HepG2 (cell line): ENCODE measurements at regions not wholly inside any gene's neighbourhood (a gene's known extent, or its start where the extent isn't known, plus 50 kb on each side); places are given as distances from the start of the nearest gene placed in this dataset.

Experiments used
- ETV5 ChIP-seq: IDR thresholded peaks from 2 replicates; pipeline ENCODE4 v1.6.1; 2018; ENCODE audit warnings: missing biosample characterization, missing genetic modification reagents, inconsistent platforms, borderline replicate concordance
- FOXK1 ChIP-seq: sonication (generic); formaldehyde crosslinking; IDR thresholded peaks from 2 replicates; pipeline ENCODE4 v1.4.0; 2020; ENCODE audit warnings: low read depth, missing genetic modification reagents, borderline replicate concordance
- IKZF4 ChIP-seq: sonication (generic); formaldehyde crosslinking; IDR thresholded peaks from 2 replicates; pipeline ENCODE4 v1.5.1; 2020; ENCODE audit warnings: borderline replicate concordance, mild to moderate bottlenecking, low read depth, missing genetic modification reagents; ENCODE audit errors: not compliant biosample characterization
- ISL2 ChIP-seq: sonication (generic); formaldehyde crosslinking; IDR thresholded peaks from 2 replicates; pipeline ENCODE4 v1.5.0; 2020; ENCODE audit warnings: missing genetic modification reagents
- KLF9 ChIP-seq: IDR thresholded peaks from 2 replicates; pipeline ENCODE4 v1.6.1; 2016; ENCODE audit warnings: low read depth
- KMT2B ChIP-seq: IDR thresholded peaks from 2 replicates; pipeline ENCODE4 v1.6.1; 2016; ENCODE audit warnings: missing genetic modification reagents, missing compliant biosample characterization
- MYC ChIP-seq: sonication (generic); formaldehyde crosslinking; IDR thresholded peaks from 2 replicates; pipeline ENCODE4 v1.9.0; 2021; ENCODE audit warnings: missing genetic modification reagents, borderline replicate concordance
- PHB2 ChIP-seq: fragments of 450-650 bp; IDR thresholded peaks from 2 replicates; pipeline ENCODE4 v1.6.1; 2018; ENCODE audit not compliant: partially characterized antibody
- POLR2AphosphoS2 ChIP-seq: IDR thresholded peaks from 2 replicates; pipeline ENCODE4 v1.6.1; 2011; ENCODE audit warnings: low read depth, low read length, improper control_type of control experiment
- SRSF4 ChIP-seq: fragments of 200-400 bp; formaldehyde crosslinking; IDR thresholded peaks from one replicate; pipeline ENCODE4 v1.6.1; 2018; ENCODE audit warnings: mild to moderate bottlenecking, low read depth, low read length, moderate library complexity; ENCODE audit not compliant: poor library complexity, severe bottlenecking
- TAF15 ChIP-seq: fragments of 200-400 bp; formaldehyde crosslinking; IDR thresholded peaks from one replicate; pipeline ENCODE4 v1.6.1; 2018; ENCODE audit warnings: mild to moderate bottlenecking, low read depth, low read length; ENCODE audit not compliant: poor library complexity, severe bottlenecking
- TCF12 ChIP-seq, 2 experiments: fragments of 450-650 bp in 1 of 2; sonication (generic) in 1 of 2; formaldehyde crosslinking in 1 of 2; IDR thresholded peaks; 2 replicates each; pipeline versions ENCODE4 v1.6.1 to v1.8.0; 2017 to 2022; ENCODE audit warnings: antibody characterized with exemption in 1 of 2, mild to moderate bottlenecking in 1 of 2, missing genetic modification reagents in 1 of 2, moderate library complexity in 1 of 2
- TEAD3 ChIP-seq: optimal IDR thresholded peaks from 2 replicates; pipeline ENCODE3; 2016; ENCODE audit warnings: borderline replicate concordance
- TGIF2 ChIP-seq: IDR thresholded peaks from 2 replicates; pipeline ENCODE4 v1.6.1; 2016; ENCODE audit warnings: control low read depth, missing compliant biosample characterization
- YEATS2 ChIP-seq: sonication (generic); formaldehyde crosslinking; IDR thresholded peaks from 2 replicates; pipeline ENCODE4 v1.4.0; 2020; ENCODE audit warnings: missing genetic modification reagents, borderline replicate concordance
- ZBTB38 ChIP-seq: sonication (generic); formaldehyde crosslinking; IDR thresholded peaks from 2 replicates; pipeline ENCODE4 v1.5.1; 2020; ENCODE audit warnings: mild to moderate bottlenecking, missing genetic modification reagents
- ZFP1 ChIP-seq: IDR thresholded peaks from 2 replicates; pipeline ENCODE4 v1.6.1; 2016
- ZFP36L1 ChIP-seq: sonication (generic); formaldehyde crosslinking; IDR thresholded peaks from 2 replicates; pipeline ENCODE4 v1.8.0; 2022; ENCODE audit warnings: mild to moderate bottlenecking, missing genetic modification reagents, moderate library complexity
- ZFP62 ChIP-seq: sonication (generic); formaldehyde crosslinking; IDR thresholded peaks from 2 replicates; pipeline ENCODE4 v1.4.0; 2020; ENCODE audit warnings: missing genetic modification reagents
- ZMYM3 ChIP-seq: sonication (generic); formaldehyde crosslinking; IDR thresholded peaks from 2 replicates; pipeline ENCODE4 v1.5.1; 2020; ENCODE audit warnings: mild to moderate bottlenecking, missing genetic modification reagents
- ZNF326 ChIP-seq: sonication (generic); formaldehyde crosslinking; IDR thresholded peaks from 2 replicates; pipeline ENCODE4 v1.4.0; 2020; ENCODE audit warnings: missing genetic modification reagents, borderline replicate concordance
- ZNF547 ChIP-seq: sonication (generic); formaldehyde crosslinking; IDR thresholded peaks from 2 replicates; pipeline ENCODE4 v1.5.1; 2020; ENCODE audit warnings: mild to moderate bottlenecking, missing genetic modification reagents
- ZNF550 ChIP-seq: sonication (generic); formaldehyde crosslinking; IDR thresholded peaks from 2 replicates; pipeline ENCODE4 v1.4.0; 2020; ENCODE audit warnings: mild to moderate bottlenecking, missing genetic modification reagents, borderline replicate concordance
- ZNF589 ChIP-seq: sonication (generic); formaldehyde crosslinking; conservative IDR thresholded peaks from 2 replicates; pipeline ENCODE4 v1.8.0; 2022; ENCODE audit warnings: mild to moderate bottlenecking, moderate library complexity, missing genetic modification reagents
- ZNF761 ChIP-seq: sonication (generic); formaldehyde crosslinking; conservative IDR thresholded peaks from 2 replicates; pipeline ENCODE4 v1.4.0; 2020; ENCODE audit warnings: mild to moderate bottlenecking, missing genetic modification reagents
- ZNF816 ChIP-seq: sonication (generic); formaldehyde crosslinking; IDR thresholded peaks from 2 replicates; pipeline ENCODE4 v1.8.0; 2022; ENCODE audit warnings: missing genetic modification reagents, mild to moderate bottlenecking, borderline replicate concordance
- TF ChIP-seq, protein P1 (sequence below): sonication (generic); formaldehyde crosslinking; conservative IDR thresholded peaks from 2 replicates; pipeline ENCODE4 v1.8.0; 2022; ENCODE audit warnings: low read depth, missing genetic modification reagents
- TF ChIP-seq, protein P2 (sequence below): sonication (generic); formaldehyde crosslinking; IDR thresholded peaks from 2 replicates; pipeline ENCODE4 v1.4.0; 2020; ENCODE audit warnings: low read depth, mild to moderate bottlenecking, missing genetic modification reagents
- TF ChIP-seq, protein P3 (sequence below): sonication (generic); formaldehyde crosslinking; IDR thresholded peaks from 2 replicates; pipeline ENCODE4 v1.9.0; 2021; ENCODE audit warnings: missing genetic modification reagents, borderline replicate concordance

DNA sequence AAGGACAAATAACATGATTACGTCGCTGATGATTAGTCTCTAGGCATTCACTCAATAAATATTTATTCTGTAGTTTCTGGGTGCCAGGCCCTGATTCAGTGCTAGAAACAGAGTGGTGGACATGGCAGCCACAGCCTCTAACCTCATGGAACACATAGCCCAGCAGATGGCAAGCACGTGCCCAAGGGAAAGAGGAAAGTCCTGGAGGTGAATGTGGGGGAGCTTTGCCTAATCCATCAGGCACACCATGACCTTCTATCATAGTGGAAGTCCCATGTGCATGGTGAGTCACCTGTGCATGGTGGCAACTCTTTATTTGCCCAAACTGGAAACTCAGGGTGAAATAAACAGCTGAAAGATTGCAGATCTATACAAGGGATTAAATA, 143.0 kb upstream of the TNFAIP3 start (continued):
- TF ChIP-seq, protein P1, sequence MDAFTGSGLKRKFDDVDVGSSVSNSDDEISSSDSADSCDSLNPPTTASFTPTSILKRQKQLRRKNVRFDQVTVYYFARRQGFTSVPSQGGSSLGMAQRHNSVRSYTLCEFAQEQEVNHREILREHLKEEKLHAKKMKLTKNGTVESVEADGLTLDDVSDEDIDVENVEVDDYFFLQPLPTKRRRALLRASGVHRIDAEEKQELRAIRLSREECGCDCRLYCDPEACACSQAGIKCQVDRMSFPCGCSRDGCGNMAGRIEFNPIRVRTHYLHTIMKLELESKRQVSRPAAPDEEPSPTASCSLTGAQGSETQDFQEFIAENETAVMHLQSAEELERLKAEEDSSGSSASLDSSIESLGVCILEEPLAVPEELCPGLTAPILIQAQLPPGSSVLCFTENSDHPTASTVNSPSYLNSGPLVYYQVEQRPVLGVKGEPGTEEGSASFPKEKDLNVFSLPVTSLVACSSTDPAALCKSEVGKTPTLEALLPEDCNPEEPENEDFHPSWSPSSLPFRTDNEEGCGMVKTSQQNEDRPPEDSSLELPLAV (CRISPR knock-in tag) = no peak
- TF ChIP-seq ZNF589 (CRISPR knock-in tag) = peak; percentile 88; the same call in 1 of the 2 replicates
- no peak for TF ChIP-seq ZNF816
- TF ChIP-seq ZFP62 (CRISPR knock-in tag) = no peak
- peak; percentile 44; the same call in 1 of the 2 replicates for TF ChIP-seq YEATS2 (CRISPR knock-in tag)
- no peak for TF ChIP-seq IKZF4 (CRISPR knock-in tag)
- no peak for TF ChIP-seq ZMYM3
- TF ChIP-seq KLF9 (CRISPR knock-in tag) = no peak
- no peak; the same call in 1 of the 2 replicates for TF ChIP-seq FOXK1 (CRISPR knock-in tag)
- peak; percentile 87 for TF ChIP-seq TEAD3 (CRISPR knock-in tag)
- no peak for TF ChIP-seq ZNF550
- TF ChIP-seq ZFP1 (CRISPR knock-in tag) = peak; percentile 60; the same call in 1 of the 2 replicates
- TF ChIP-seq KMT2B (CRISPR knock-in tag) = peak; percentile 70
- TF ChIP-seq TAF15 = no peak
- no peak; the same call in 1 of the 2 replicates for TF ChIP-seq ISL2 (CRISPR knock-in tag)
- TF ChIP-seq SRSF4 = no peak
- TF ChIP-seq TCF12 (IDR thresholded peaks at IDR 0.05) = no peak
- TF ChIP-seq TCF12 (CRISPR knock-in tag; IDR thresholded peaks at IDR 0.05) = no peak
- 0 out of 2 replicates have a peak, but pooled peaks have one; percentile 73 for TF ChIP-seq TGIF2 (CRISPR knock-in tag)
- TF ChIP-seq ETV5 (CRISPR knock-in tag) = peak; percentile 72; the same call in 1 of the 2 replicates
- no peak for TF ChIP-seq ZFP36L1 (CRISPR knock-in tag)
- no peak for TF ChIP-seq ZNF326 (CRISPR knock-in tag)
- TF ChIP-seq PHB2 = no peak
- TF ChIP-seq, protein P2, sequence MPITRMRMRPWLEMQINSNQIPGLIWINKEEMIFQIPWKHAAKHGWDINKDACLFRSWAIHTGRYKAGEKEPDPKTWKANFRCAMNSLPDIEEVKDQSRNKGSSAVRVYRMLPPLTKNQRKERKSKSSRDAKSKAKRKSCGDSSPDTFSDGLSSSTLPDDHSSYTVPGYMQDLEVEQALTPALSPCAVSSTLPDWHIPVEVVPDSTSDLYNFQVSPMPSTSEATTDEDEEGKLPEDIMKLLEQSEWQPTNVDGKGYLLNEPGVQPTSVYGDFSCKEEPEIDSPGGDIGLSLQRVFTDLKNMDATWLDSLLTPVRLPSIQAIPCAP = no peak
- no peak for TF ChIP-seq ZNF761 (CRISPR knock-in tag)
- peak; percentile 11; the same call in 1 of the 2 replicates for TF ChIP-seq ZNF547
- TF ChIP-seq ZBTB38 (CRISPR knock-in tag) = peak; percentile 83
- no peak for TF ChIP-seq POLR2AphosphoS2
- TF ChIP-seq, protein P3, sequence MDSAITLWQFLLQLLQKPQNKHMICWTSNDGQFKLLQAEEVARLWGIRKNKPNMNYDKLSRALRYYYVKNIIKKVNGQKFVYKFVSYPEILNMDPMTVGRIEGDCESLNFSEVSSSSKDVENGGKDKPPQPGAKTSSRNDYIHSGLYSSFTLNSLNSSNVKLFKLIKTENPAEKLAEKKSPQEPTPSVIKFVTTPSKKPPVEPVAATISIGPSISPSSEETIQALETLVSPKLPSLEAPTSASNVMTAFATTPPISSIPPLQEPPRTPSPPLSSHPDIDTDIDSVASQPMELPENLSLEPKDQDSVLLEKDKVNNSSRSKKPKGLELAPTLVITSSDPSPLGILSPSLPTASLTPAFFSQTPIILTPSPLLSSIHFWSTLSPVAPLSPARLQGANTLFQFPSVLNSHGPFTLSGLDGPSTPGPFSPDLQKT (CRISPR knock-in tag) = no peak
- peak; percentile 92 for TF ChIP-seq MYC (CRISPR knock-in tag)
